ENCODE measurements at regions not wholly inside any gene's neighbourhood (a gene's known extent, or its start where the extent isn't known, plus 50 kb on each side); places are given as distances from the start of the nearest gene placed in this dataset.

DNA sequence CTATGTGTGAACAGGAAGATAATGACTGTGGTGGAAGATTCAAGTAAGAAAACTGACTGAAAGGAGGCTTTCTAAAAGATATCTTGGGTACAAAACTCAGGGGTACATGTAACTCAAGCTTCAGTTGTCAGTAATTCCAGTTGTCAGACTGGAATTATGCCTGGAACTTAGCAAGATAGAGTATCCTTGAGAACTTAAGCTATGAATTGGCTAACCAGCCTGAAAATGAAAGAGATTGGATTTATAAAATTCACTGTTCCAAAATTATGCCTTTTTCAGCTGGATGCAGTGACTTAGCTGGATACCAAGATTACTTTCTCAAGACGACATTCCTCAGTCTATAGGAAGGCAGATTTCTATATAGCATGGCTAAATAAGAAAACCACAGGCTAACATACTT, 221.9 kb upstream of the ZBTB20 start:
- Histone ChIP-seq H3K9ac (ENCODE audit: low read length) (no peak overlapping the region), H3K36me3 (ENCODE audit: low read length) (no peaks in the 10 kb centered on the region), H4K20me1 (ENCODE audit: low read depth, low read length) (no peaks in the 10 kb centered on the region), H3F3A (ENCODE audit: insufficient read depth) (no peaks in the 10 kb centered on the region), H3K4me3 (ENCODE audit: insufficient read depth, low read length, poor library complexity, severe bottlenecking) (no peak overlapping the region), H3K9me2 (replicated peaks; ENCODE audit: insufficient read depth, low read length) (no peaks in the 10 kb centered on the region), H3K4me2 (ENCODE audit: low read depth, low read length, poor library complexity, severe bottlenecking) (no peak overlapping the region), H2AFZ (ENCODE audit: low read depth, low read length, severe bottlenecking) (no peak overlapping the region), H3K27ac (ENCODE audit: low read depth, low read length) (no peak overlapping the region), H3K27me3 (ENCODE audit: low read length) (no peaks in the 10 kb centered on the region), H3K79me2 (ENCODE audit: insufficient read depth, low read length) (no peaks in the 10 kb centered on the region), H3K9me3 (ENCODE audit: insufficient read depth, low read length) (no peaks in the 10 kb centered on the region)
- TF ChIP-seq EZH2phosphoT487 (conservative IDR thresholded peaks at IDR 0.05; ENCODE audit: low read length) = no peak
- TF ChIP-seq, protein P1, sequence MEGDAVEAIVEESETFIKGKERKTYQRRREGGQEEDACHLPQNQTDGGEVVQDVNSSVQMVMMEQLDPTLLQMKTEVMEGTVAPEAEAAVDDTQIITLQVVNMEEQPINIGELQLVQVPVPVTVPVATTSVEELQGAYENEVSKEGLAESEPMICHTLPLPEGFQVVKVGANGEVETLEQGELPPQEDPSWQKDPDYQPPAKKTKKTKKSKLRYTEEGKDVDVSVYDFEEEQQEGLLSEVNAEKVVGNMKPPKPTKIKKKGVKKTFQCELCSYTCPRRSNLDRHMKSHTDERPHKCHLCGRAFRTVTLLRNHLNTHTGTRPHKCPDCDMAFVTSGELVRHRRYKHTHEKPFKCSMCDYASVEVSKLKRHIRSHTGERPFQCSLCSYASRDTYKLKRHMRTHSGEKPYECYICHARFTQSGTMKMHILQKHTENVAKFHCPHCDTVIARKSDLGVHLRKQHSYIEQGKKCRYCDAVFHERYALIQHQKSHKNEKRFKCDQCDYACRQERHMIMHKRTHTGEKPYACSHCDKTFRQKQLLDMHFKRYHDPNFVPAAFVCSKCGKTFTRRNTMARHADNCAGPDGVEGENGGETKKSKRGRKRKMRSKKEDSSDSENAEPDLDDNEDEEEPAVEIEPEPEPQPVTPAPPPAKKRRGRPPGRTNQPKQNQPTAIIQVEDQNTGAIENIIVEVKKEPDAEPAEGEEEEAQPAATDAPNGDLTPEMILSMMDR (IDR thresholded peaks at IDR 0.05; ENCODE audit: insufficient read depth, low read length, poor library complexity, severe bottlenecking) = no peak

DNA sequence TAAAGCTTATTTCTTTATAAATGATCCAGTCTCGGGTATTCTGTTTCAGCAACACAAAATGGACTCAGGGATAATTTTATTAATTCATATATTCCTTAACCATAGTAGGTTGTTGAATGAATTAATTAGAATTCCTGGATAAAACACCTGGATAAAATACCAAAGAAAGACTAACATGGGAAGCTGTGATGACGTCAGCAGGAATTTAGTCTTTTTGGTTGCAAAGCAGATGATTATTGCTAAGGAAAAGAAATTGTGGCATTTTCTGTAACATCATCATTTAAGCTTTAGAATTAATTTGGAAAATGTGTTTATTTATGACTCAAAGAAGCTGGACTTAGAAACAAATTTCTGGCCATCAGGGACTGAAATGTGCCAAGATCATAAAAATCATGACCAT, 228.3 kb upstream of the ZBTB20 start:
- no peaks in the 10 kb centered on the region for H3F3A ChIP-seq (ENCODE audit: insufficient read depth)
- no peak overlapping the region for H3K27ac ChIP-seq (ENCODE audit: low read depth, low read length)
- no peaks in the 10 kb centered on the region for H3K36me3 ChIP-seq (ENCODE audit: low read length)
- H3K4me3 ChIP-seq (ENCODE audit: insufficient read depth, low read length, poor library complexity, severe bottlenecking) = no peak overlapping the region
- no peaks in the 10 kb centered on the region for H3K27me3 ChIP-seq (ENCODE audit: low read length)
- no peak overlapping the region for H3K9ac ChIP-seq (ENCODE audit: low read length)
- no peaks in the 10 kb centered on the region for H3K79me2 ChIP-seq (ENCODE audit: insufficient read depth, low read length)
- H3K9me2 ChIP-seq (replicated peaks; ENCODE audit: insufficient read depth, low read length) = no peaks in the 10 kb centered on the region
- no peaks in the 10 kb centered on the region for H3K9me3 ChIP-seq (ENCODE audit: insufficient read depth, low read length)
- TF ChIP-seq, protein P1 (IDR thresholded peaks at IDR 0.05; ENCODE audit: insufficient read depth, low read length, poor library complexity, severe bottlenecking) = no peak
- no peak for TF ChIP-seq EZH2phosphoT487 (conservative IDR thresholded peaks at IDR 0.05; ENCODE audit: low read length)
- no peak overlapping the region for H2AFZ ChIP-seq (ENCODE audit: low read depth, low read length, severe bottlenecking)
- no peaks in the 10 kb centered on the region for H4K20me1 ChIP-seq (ENCODE audit: low read depth, low read length)
- no peak overlapping the region for H3K4me2 ChIP-seq (ENCODE audit: low read depth, low read length, poor library complexity, severe bottlenecking)

DNA sequence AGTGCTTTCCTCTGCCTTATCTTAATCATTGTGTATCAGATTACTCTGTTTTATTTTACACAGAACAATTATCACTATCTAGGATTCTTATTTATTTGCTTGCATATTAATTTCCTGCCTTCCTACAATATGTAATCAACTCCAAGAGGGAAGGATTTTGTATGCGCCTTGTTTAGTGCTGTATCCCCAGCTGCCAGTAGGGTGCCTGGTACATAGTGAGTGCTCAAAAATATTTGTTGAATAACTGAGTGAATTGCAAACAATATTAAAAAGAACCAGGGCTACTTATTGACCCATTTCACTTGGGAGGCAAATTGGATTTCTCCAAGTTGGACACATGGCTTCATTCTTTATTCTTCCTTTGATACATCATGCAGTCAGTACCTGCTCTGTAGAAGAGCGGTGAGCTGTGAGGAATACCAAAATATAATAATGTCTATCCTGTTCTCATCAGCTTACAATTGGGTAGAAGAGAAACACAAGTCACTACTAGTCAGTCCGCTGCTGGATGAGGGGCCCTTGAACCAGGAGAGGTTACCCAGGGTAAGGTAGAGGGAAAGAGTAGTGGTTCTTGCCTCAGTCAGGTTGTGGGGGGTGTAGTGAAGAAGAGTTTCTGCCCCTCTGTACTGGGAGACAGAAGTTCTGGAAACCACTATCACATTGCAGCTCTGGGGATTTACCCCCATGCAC, 233.9 kb upstream of the ZBTB20 start:
- H3K79me2 ChIP-seq (ENCODE audit: insufficient read depth, low read length) = no peaks in the 10 kb centered on the region
- no peaks in the 10 kb centered on the region for H3K9me2 ChIP-seq (replicated peaks; ENCODE audit: insufficient read depth, low read length)
- no peaks in the 10 kb centered on the region for H3F3A ChIP-seq (ENCODE audit: insufficient read depth)
- no peaks in the 10 kb centered on the region for H4K20me1 ChIP-seq (ENCODE audit: low read depth, low read length)
- no peaks in the 10 kb centered on the region for H3K9me3 ChIP-seq (ENCODE audit: insufficient read depth, low read length)
- no peak overlapping the region for H3K27ac ChIP-seq (ENCODE audit: low read depth, low read length)
- no peaks in the 10 kb centered on the region for H3K36me3 ChIP-seq (ENCODE audit: low read length)
- H3K9ac ChIP-seq (ENCODE audit: low read length) = no peak overlapping the region
- no peak overlapping the region for H3K4me3 ChIP-seq (ENCODE audit: insufficient read depth, low read length, poor library complexity, severe bottlenecking)
- H2AFZ ChIP-seq (ENCODE audit: low read depth, low read length, severe bottlenecking) = no peak overlapping the region
- H3K4me2 ChIP-seq (ENCODE audit: low read depth, low read length, poor library complexity, severe bottlenecking) = no peak overlapping the region
- H3K27me3 ChIP-seq (ENCODE audit: low read length) = no peaks in the 10 kb centered on the region
- no peak for TF ChIP-seq EZH2phosphoT487 (conservative IDR thresholded peaks at IDR 0.05; ENCODE audit: low read length)
- TF ChIP-seq, protein P1 (IDR thresholded peaks at IDR 0.05; ENCODE audit: insufficient read depth, low read length, poor library complexity, severe bottlenecking) = no peak

Data from SU-DHL-6 (cell line).